GM12801 (cell line): ENCODE measurements at regions not wholly inside any gene's neighbourhood (a gene's known extent, or its start where the extent isn't known, plus 50 kb on each side); places are given as distances from the start of the nearest gene placed in this dataset.

Experiments used
- CTCF ChIP-seq: IDR thresholded peaks from one replicate; pipeline ENCODE4 v1.5.1; 2011; ENCODE audit warnings: control low read depth; ENCODE audit not compliant: insufficient read length; ENCODE audit errors: extremely low read depth

DNA sequence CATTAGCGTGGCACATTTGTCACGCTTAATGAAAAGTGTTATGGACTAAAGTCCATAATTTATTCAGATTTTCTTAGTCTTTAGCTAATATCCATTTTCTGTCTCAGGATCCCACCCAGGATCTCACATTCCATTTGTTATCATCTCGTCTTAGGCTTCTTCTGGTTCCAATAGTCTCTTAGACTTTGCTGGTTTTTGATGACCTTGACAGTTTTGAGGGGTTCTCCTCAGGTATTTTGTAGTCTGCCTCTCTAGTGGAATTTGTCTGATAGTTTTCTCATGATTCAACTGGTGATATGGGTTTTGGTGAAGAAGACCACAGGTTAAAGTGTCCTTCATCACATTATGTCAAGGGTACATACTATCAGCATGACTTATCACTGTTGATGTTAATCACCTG, 66.0 kb upstream of the GPR26 start:
- no peak for TF ChIP-seq CTCF

- no peak for TF ChIP-seq CTCF
Observed at GRCh38 chr10:123603130-123603529, 63.0 kb upstream of the GPR26 start.

- TF ChIP-seq CTCF, result no peak
Observed at GRCh38 chr10:123604506-123604905, 61.6 kb upstream of the GPR26 start.

DNA sequence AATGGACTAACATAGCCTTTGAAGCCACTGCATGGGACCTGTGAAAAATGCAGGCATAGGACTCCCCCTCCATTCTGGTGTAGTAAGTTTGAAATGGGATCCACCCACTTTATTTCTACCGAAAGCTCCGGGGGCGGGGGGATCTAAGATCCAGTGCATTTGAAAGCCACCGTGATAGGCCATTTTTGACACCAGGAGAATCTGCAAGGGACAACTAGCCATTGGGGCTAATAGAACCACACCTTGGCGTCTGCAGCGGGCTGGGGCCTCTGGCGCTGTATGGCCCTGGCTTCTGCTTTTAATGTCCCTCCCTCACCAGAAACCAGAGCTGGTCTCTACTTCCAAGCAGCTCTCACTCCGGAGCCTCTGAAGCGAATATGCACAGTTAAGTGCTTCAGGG, 60.1 kb upstream of the GPR26 start:
- no peak for TF ChIP-seq CTCF

DNA sequence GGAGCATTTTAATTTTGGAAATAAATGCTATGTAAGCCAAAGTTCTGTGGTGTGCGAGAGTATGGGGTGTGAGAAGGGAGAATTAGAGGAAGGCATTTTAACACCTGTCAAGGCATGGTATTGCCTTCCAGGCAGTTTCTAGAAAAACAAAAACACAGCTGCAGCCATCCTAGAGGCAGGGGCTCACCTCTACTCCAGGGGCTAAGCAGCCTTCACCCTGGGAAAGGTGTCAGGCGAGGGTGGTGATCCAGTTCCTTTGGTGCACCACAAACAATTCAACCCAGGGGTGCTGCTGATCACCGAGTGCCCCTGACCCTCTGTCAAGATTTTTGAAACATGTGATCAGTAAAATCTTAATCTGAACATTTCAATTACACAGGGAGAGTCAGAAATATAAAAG, 59.2 kb upstream of the GPR26 start:
- TF ChIP-seq CTCF, result no peak

GRCh38 chr10:123607386-123607785, 58.8 kb upstream of the GPR26 start:
- no peak for TF ChIP-seq CTCF

GRCh38 chr10:123608047-123608446, 58.1 kb upstream of the GPR26 start:
- TF ChIP-seq CTCF, result no peak

GRCh38 chr10:123611243-123611642, 54.9 kb upstream of the GPR26 start:
- no peak for TF ChIP-seq CTCF
